HG02938 (cell line): ENCODE measurements at regions not wholly inside any gene's neighbourhood (a gene's known extent, or its start where the extent isn't known, plus 50 kb on each side); places are given as distances from the start of the nearest gene placed in this dataset.
A peak's percentile ranks its signal among the peaks of the same experiment; 100 is the strongest.
"Not testable (repeated sequence)": the region's sequence is repeated elsewhere in the genome, so short reads cannot be mapped to it uniquely, and the experiment has no call there.

Experiments
- ATAC-seq: cut with Tn5 transposase; IDR thresholded peaks from one replicate; pipeline ENCODE4 v1.9.1; 2021; ENCODE audit warnings: mild to moderate bottlenecking, moderate library complexity; ENCODE audit not compliant: unreplicated experiment

- no peak for ATAC-seq
These were observed 752.8 kb downstream of the CD109 start for GRCh38 chr6:74448850-74449249.

- peak; percentile 97 for ATAC-seq
These were observed 751.0 kb downstream of the CD109 start for GRCh38 chr6:74447013-74447412.

GRCh38 chr6:74439123-74439811, 743.3 kb downstream of the CD109 start:
- peak; percentile 69 for ATAC-seq

GRCh38 chr6:74438395-74438794, 742.4 kb downstream of the CD109 start:
- ATAC-seq, result not testable (repeated sequence)

- ATAC-seq, result no peak
These were observed 738.2 kb downstream of the CD109 start for GRCh38 chr6:74434171-74434570.

- ATAC-seq, result no peak
These were observed 736.0 kb downstream of the CD109 start for GRCh38 chr6:74431873-74432580.

- ATAC-seq, result no peak
These were observed 724.2 kb downstream of the CD109 start for GRCh38 chr6:74420221-74420620.

GRCh38 chr6:74415056-74415455, 719.1 kb downstream of the CD109 start:
- ATAC-seq, result no peak

- no peak for ATAC-seq
These were observed 714.6 kb downstream of the CD109 start for GRCh38 chr6:74410630-74411029.

GRCh38 chr6:74409447-74409846, 713.4 kb downstream of the CD109 start:
- ATAC-seq, result peak; percentile 91

- no peak for ATAC-seq
These were observed 712.8 kb downstream of the CD109 start for GRCh38 chr6:74408844-74409243.

GRCh38 chr6:74404366-74404765, 708.4 kb downstream of the CD109 start:
- ATAC-seq, result no peak

- ATAC-seq, result no peak
These were observed 706.8 kb downstream of the CD109 start for GRCh38 chr6:74402781-74403180.

- not testable (repeated sequence) for ATAC-seq
These were observed 682.4 kb downstream of the CD109 start for GRCh38 chr6:74378437-74378836.

GRCh38 chr6:74369556-74369993, 673.6 kb downstream of the CD109 start:
- no peak for ATAC-seq

- ATAC-seq, result no peak
These were observed 672.7 kb downstream of the CD109 start for GRCh38 chr6:74368746-74369145.

GRCh38 chr6:74366634-74367033, 670.6 kb downstream of the CD109 start:
- ATAC-seq, result no peak

GRCh38 chr6:74362391-74362790, 666.4 kb downstream of the CD109 start:
- ATAC-seq, result no peak

GRCh38 chr6:74357321-74357720, 661.3 kb downstream of the CD109 start:
- ATAC-seq, result no peak

- no peak for ATAC-seq
These were observed 660.4 kb downstream of the CD109 start for GRCh38 chr6:74356391-74356790.

- no peak for ATAC-seq
These were observed 651.0 kb downstream of the CD109 start for GRCh38 chr6:74346936-74347535.

GRCh38 chr6:74343804-74344203, 647.8 kb downstream of the CD109 start:
- no peak for ATAC-seq
